ENCODE measurements at regions not wholly inside any gene's neighbourhood (a gene's known extent, or its start where the extent isn't known, plus 50 kb on each side); places are given as distances from the start of the nearest gene placed in this dataset.

DNA sequence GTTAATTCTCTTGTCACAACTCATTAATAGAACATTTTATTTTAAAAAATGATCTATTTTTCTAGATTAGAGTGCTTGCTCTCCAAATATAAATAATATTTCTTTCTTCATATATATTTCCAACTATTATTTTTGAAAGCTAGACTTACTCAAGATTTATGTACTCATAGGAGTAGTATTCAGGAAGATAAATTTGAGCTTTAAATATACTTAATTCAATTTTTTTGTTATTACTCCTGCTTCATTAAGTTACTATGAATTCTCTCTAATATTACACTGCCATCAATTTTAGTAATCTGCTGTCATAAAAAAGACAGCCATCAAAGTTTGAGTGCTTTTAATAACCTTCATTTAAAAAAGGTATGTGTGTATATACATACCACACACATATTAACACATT is 161.9 kb upstream of the PCDH9 start (continued):
- TF ChIP-seq, protein P1, sequence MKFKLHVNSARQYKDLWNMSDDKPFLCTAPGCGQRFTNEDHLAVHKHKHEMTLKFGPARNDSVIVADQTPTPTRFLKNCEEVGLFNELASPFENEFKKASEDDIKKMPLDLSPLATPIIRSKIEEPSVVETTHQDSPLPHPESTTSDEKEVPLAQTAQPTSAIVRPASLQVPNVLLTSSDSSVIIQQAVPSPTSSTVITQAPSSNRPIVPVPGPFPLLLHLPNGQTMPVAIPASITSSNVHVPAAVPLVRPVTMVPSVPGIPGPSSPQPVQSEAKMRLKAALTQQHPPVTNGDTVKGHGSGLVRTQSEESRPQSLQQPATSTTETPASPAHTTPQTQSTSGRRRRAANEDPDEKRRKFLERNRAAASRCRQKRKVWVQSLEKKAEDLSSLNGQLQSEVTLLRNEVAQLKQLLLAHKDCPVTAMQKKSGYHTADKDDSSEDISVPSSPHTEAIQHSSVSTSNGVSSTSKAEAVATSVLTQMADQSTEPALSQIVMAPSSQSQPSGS (IDR thresholded peaks at IDR 0.05; ENCODE audit: low read length): no peak
- TF ChIP-seq, protein P2, sequence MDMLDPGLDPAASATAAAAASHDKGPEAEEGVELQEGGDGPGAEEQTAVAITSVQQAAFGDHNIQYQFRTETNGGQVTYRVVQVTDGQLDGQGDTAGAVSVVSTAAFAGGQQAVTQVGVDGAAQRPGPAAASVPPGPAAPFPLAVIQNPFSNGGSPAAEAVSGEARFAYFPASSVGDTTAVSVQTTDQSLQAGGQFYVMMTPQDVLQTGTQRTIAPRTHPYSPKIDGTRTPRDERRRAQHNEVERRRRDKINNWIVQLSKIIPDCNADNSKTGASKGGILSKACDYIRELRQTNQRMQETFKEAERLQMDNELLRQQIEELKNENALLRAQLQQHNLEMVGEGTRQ (IDR thresholded peaks at IDR 0.05; ENCODE audit: low read length): no peak
- TF ChIP-seq SIX5 (IDR thresholded peaks at IDR 0.05; ENCODE audit: low read depth, low read length): no peak
- no peak for TF ChIP-seq SAP30 (IDR thresholded peaks at IDR 0.05; ENCODE audit: insufficient read depth, insufficient replicate concordance, low read length)
- no peak for TF ChIP-seq GABPA (IDR thresholded peaks at IDR 0.05; ENCODE audit: borderline replicate concordance, insufficient read depth, low read length)
- TF ChIP-seq EZH2 (IDR thresholded peaks at IDR 0.05; ENCODE audit: low read depth, low read length, severe bottlenecking): no peak

Measured in H1 (cell line).